Stomach smooth muscle (tissue), 2 donors: ENCODE measurements at regions not wholly inside any gene's neighbourhood (a gene's known extent, or its start where the extent isn't known, plus 50 kb on each side); places are given as distances from the start of the nearest gene placed in this dataset.

Experiments
- H3K27ac ChIP-seq: one replicate; pipeline ENCODE4 v1.7.0; 2013; ENCODE audit warnings: mild to moderate bottlenecking, low read length, inconsistent platforms
- H3K27me3 ChIP-seq, 2 donors: one replicate each; pipeline ENCODE4 v1.7.0; 2013; ENCODE audit warnings: low read length in 2 of 2; ENCODE audit not compliant: insufficient read depth in 2 of 2, control insufficient read depth in 1 of 2
- H3K36me3 ChIP-seq, 2 donors: one replicate each; pipeline ENCODE4 v1.7.0; 2013; ENCODE audit warnings: low read length in 2 of 2; ENCODE audit not compliant: control insufficient read depth in 2 of 2, insufficient read depth in 2 of 2
- H3K4me1 ChIP-seq: one replicate; pipeline ENCODE4 v1.7.0; 2013; ENCODE audit warnings: low read length; ENCODE audit not compliant: control insufficient read depth, insufficient read depth
- H3K4me3 ChIP-seq, 2 donors: one replicate each; pipeline ENCODE4 v1.7.0; 2013; ENCODE audit warnings: low read length in 2 of 2
- H3K9ac ChIP-seq, 2 donors: one replicate each; pipeline ENCODE4 v1.7.0; 2013; ENCODE audit warnings: low read length in 2 of 2, mild to moderate bottlenecking in 1 of 2
- H3K9me3 ChIP-seq, 2 donors: one replicate each; pipeline ENCODE4 v1.7.0; 2013; ENCODE audit warnings: low read length in 2 of 2; ENCODE audit not compliant: control insufficient read depth in 2 of 2
- donor health status: healthy.
- donor health status: Pancreatic carcinoma.

- no peak overlapping the region for H3K9ac ChIP-seq
- H3K36me3 ChIP-seq: no peaks in the 10 kb centered on the region
- no peak overlapping the region for H3K27ac ChIP-seq
- H3K27me3 ChIP-seq: no peaks in the 10 kb centered on the region
- no peaks in the 10 kb centered on the region for H3K9me3 ChIP-seq
- no peaks in the 10 kb centered on the region for H3K4me1 ChIP-seq
- H3K4me3 ChIP-seq: no peak overlapping the region
Measured at GRCh38 chr13:88345171-88345847, 674.1 kb downstream of the SLITRK5 start.

DNA sequence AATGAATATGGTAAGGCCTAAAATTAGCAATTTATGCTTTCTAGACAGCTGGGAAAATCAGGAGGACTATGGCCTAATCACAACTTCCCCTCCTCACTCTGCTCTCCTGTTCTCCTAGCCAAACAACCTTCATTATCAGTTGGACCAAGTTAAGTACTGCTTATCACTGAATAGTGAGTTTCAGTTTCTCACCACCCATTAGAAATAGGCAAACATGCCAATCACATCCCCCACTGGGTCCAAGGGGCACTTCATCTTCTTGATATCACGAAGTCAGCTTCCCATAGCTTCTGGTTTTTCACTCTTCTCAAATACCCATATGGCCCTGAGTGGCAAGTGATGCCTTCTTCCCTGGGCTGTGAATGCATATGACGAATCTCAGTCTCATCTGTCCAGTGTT is 689.6 kb downstream of the SLITRK5 start:
- no peaks in the 10 kb centered on the region for H3K36me3 ChIP-seq
- H3K27ac ChIP-seq: no peak overlapping the region
- no peak overlapping the region for H3K4me3 ChIP-seq
- no peaks in the 10 kb centered on the region for H3K4me1 ChIP-seq
- H3K9ac ChIP-seq: no peak overlapping the region
- H3K27me3 ChIP-seq: no peaks in the 10 kb centered on the region
- H3K9me3 ChIP-seq: peaks cover 0 to 1% of the 10 kb centered on the region in 2 donors

DNA sequence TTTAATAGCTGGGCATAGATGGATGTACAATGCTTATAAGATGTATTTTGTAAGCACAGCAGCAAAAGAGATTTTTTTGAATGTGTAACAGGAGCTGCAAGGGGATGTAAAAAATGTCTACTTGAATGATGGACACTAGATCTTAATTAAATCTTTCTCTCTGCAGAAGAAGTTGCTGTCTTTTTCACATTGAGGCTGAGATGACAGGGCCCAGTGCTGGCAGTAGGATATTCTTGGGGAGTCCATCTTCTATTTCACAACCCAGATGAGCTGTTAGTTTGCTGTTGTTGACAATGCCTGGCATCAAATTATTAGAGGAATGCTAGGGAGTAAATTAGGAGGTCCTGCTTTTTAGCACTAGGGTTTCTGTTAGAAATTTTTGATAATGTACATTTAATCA is 698.7 kb downstream of the SLITRK5 start:
- no peak overlapping the region for H3K9ac ChIP-seq
- no peaks in the 10 kb centered on the region for H3K9me3 ChIP-seq
- H3K36me3 ChIP-seq: no peaks in the 10 kb centered on the region
- no peaks in the 10 kb centered on the region for H3K4me1 ChIP-seq
- H3K27me3 ChIP-seq: no peaks in the 10 kb centered on the region
- H3K27ac ChIP-seq: no peak overlapping the region
- no peak overlapping the region for H3K4me3 ChIP-seq

GRCh38 chr13:88376760-88377388 is 705.7 kb downstream of the SLITRK5 start:
- H3K27me3 ChIP-seq: no peaks in the 10 kb centered on the region
- H3K9me3 ChIP-seq: no peaks in the 10 kb centered on the region
- no peak overlapping the region for H3K9ac ChIP-seq
- no peak overlapping the region for H3K4me3 ChIP-seq
- H3K36me3 ChIP-seq: no peaks in the 10 kb centered on the region
- H3K27ac ChIP-seq: no peak overlapping the region
- H3K4me1 ChIP-seq: no peaks in the 10 kb centered on the region

- Histone ChIP-seq H3K9ac (no peak overlapping the region), H3K4me1 (no peaks in the 10 kb centered on the region), H3K36me3 (no peaks in the 10 kb centered on the region), H3K9me3 (no peaks in the 10 kb centered on the region), H3K27me3 (no peaks in the 10 kb centered on the region), H3K4me3 (no peak overlapping the region), H3K27ac (no peak overlapping the region)
Measured at GRCh38 chr13:88377852-88378251, 706.7 kb downstream of the SLITRK5 start.

DNA sequence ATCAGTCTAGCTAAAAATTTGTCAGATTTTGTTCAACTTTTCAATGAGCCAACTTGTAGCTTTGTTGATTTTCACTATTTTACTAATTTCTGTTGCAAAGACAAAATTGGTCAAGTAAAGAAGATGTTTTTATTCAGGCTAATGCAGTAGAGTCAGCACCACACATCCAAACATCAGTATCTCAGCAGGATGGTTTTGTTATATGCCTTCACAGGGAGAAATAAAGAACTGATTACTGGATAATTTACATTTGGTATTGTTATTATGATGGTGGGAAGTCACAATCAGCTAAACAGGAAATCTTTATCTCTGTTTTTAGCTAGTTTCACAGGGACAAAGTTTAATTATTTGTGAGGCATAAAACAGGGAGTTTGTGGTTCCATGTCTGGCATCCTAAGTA is 713.4 kb downstream of the SLITRK5 start:
- H3K36me3 ChIP-seq: no peaks in the 10 kb centered on the region
- no peak overlapping the region for H3K4me3 ChIP-seq
- H3K9ac ChIP-seq: no peak overlapping the region
- H3K27me3 ChIP-seq: no peaks in the 10 kb centered on the region
- no peak overlapping the region for H3K27ac ChIP-seq
- H3K4me1 ChIP-seq: no peaks in the 10 kb centered on the region
- H3K9me3 ChIP-seq: no peaks in the 10 kb centered on the region

GRCh38 chr13:88395804-88396203 is 724.6 kb downstream of the SLITRK5 start:
- Histone ChIP-seq H3K9ac (no peak overlapping the region), H3K9me3 (no peaks in the 10 kb centered on the region), H3K27ac (no peak overlapping the region), H3K4me1 (no peaks in the 10 kb centered on the region), H3K27me3 (no peaks in the 10 kb centered on the region), H3K36me3 (no peaks in the 10 kb centered on the region), H3K4me3 (no peak overlapping the region)

DNA sequence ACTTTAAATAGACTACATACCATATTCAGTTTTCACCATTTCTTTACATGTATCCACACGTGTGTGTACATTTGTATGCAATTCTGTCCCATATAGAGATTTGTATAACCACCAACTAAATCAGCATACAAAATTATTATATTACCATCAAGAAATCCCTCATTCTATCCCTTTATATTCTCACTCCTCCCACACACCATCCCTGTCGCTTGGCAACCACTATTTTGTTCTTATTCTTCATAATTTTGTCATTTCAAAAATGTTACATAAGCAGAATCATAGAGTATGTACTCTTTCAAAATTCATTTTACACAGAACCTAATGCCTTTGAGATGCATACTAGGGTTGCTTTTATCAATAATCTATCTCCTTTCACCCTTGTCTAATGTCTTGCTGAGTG is 740.5 kb downstream of the SLITRK5 start:
- peaks cover 0 to 6% of the 10 kb centered on the region in 2 donors for H3K9me3 ChIP-seq
- no peaks in the 10 kb centered on the region for H3K27me3 ChIP-seq
- no peak overlapping the region for H3K4me3 ChIP-seq
- H3K36me3 ChIP-seq: no peaks in the 10 kb centered on the region
- no peaks in the 10 kb centered on the region for H3K4me1 ChIP-seq
- no peak overlapping the region for H3K27ac ChIP-seq
- H3K9ac ChIP-seq: no peak overlapping the region

DNA sequence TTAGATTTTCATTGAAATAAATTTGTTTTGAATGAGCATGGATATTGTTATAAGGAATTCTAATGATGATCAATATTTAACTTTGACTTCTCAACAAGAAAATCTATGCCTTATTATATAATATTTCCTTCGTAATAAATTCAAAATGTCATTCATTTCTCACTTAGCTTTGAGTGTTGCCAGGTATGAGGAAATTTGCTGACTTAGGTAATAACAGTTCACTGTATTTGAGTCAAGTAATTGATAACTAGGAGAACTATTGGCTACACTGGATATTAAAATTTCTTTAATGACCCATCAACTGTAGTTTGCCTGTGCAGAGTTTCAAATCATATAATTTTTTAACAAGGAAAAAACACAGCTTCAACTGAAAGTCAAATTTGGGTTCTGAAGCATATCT is 746.6 kb downstream of the SLITRK5 start:
- Histone ChIP-seq H3K4me1 (no peaks in the 10 kb centered on the region), H3K27ac (no peak overlapping the region), H3K27me3 (no peaks in the 10 kb centered on the region), H3K36me3 (no peaks in the 10 kb centered on the region), H3K9ac (no peak overlapping the region), H3K4me3 (no peak overlapping the region), H3K9me3 (no peaks in the 10 kb centered on the region)

- H3K4me1 ChIP-seq: no peaks in the 10 kb centered on the region
Measured at GRCh38 chr13:88424463-88424862, 753.3 kb downstream of the SLITRK5 start.

DNA sequence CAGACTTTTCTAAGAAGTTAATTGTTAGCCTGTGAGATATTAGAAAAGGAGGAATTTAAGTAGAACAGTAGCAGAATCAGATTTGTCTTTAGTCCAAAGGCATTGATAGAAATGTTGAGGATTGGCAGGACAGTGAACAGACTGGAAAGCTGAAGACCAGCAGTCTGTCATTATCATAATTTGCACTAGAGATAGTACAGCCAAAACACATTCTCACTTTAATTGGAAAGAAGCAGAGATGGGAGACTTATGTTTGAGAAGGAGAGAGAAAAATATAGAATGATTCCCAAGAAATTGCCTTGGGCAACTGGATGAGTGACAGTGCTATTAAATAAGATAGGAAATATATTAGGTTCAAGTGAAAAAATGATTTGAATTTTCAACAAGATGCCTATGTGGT is 755.5 kb downstream of the SLITRK5 start:
- no peaks in the 10 kb centered on the region for H3K36me3 ChIP-seq
- H3K4me3 ChIP-seq: no peak overlapping the region
- H3K27ac ChIP-seq: no peak overlapping the region
- no peaks in the 10 kb centered on the region for H3K27me3 ChIP-seq
- peaks cover 2 to 8% of the 10 kb centered on the region in 2 donors for H3K9me3 ChIP-seq
- no peak overlapping the region for H3K9ac ChIP-seq
- H3K4me1 ChIP-seq: no peaks in the 10 kb centered on the region

More at GRCh38 chr13:88424463-88424862, 753.3 kb downstream of the SLITRK5 start:
- peaks cover 2 to 8% of the 10 kb centered on the region in 2 donors for H3K9me3 ChIP-seq
- no peak overlapping the region for H3K27ac ChIP-seq
- H3K9ac ChIP-seq: no peak overlapping the region
- no peaks in the 10 kb centered on the region for H3K36me3 ChIP-seq
- H3K4me3 ChIP-seq: no peak overlapping the region
- H3K27me3 ChIP-seq: no peaks in the 10 kb centered on the region
